Coronary artery (tissue), 2 donors: ENCODE measurements at regions not wholly inside any gene's neighbourhood (a gene's known extent, or its start where the extent isn't known, plus 50 kb on each side); places are given as distances from the start of the nearest gene placed in this dataset.

Experiments used
- DNase-seq: peaks from one replicate; pipeline ENCODE4 v3.0.0-alpha.2; 2017; ENCODE audit warnings: low spot score
- H3K27ac ChIP-seq, 2 donors: fragments of 200-600 bp; sonication (generic); one replicate each; pipeline ENCODE4 v1.5.1; 2016 to 2019
- H3K4me3 ChIP-seq: fragments of 200-600 bp; sonication (generic); 2 replicates; pipeline ENCODE4 v1.5.1; 2016; ENCODE audit warnings: mild to moderate bottlenecking, moderate library complexity
- CTCF ChIP-seq: fragments of 200-600 bp; sonication (generic); IDR thresholded peaks from one replicate; pipeline ENCODE4 v1.5.1; 2019; ENCODE audit warnings: antibody characterized with exemption

DNA sequence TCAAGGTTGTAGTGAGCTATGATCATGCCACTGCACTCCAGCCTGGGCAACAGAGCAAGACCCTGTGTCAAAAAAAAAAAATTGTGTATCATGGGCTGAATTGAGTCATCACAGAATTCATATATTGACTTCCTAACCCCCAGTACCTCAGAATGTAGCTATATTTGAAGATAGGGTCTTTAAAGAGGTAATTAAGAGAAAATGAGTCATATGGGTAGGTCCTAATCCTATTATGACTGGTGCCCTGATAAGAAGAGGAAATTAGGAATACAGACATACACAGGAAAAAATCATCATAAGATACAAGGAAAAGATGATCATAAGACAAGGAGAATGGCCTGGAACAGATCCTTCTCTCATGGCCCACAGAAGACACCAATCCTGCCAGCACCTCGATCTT, 466.4 kb upstream of the ACVR2A start:
- Histone ChIP-seq H3K27ac (no peak overlapping the region), H3K4me3 (no peak overlapping the region)
- no peak for DNase-seq
- TF ChIP-seq CTCF: no peak

DNA sequence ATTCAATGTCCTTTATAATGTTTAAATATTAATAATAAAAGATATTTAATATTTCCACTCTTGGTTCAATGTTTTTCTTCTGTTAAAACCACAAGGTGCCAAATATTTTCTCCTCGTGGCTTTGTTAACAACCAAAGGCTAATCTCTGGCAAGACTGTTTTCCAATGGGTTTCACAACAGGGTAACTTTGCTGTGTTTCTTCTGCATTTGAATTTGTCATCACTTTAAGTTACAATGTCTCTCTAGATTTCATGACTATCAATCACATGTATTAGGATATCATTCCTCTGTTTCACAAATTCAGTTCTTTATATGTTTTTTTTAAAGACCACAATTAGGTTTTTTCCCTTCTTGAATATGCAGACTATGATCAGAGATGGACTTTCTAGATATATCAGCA, 469.8 kb upstream of the ACVR2A start:
- DNase-seq: no peak
- H3K27ac ChIP-seq: no peak overlapping the region

DNA sequence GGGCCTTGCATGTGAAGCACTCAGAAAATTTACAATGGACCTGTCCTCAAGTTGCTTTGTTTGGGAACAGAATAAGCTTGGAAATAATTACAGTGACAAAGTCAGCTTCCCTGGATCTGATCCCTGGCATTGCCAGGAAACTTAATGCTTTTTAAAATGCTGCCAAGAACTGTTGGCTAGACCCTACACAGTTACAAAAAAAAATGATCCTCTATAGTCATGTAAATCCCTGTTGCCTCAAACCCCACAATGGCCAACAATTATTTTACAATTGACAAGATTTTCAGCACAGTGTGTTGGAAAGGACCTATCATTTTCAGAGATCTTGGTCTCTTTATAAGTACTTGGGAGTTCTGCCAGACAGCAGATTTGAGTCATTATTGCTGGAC, 470.4 kb upstream of the ACVR2A start:
- H3K4me3 ChIP-seq: no peak overlapping the region
- H3K27ac ChIP-seq: no peak overlapping the region
- TF ChIP-seq CTCF: no peak
- no peak for DNase-seq

More for the DNA sequence above, 469.8 kb upstream of the ACVR2A start:
- H3K4me3 ChIP-seq: no peak overlapping the region
- TF ChIP-seq CTCF: no peak

GRCh38 chr2:147373800-147374422, 470.9 kb upstream of the ACVR2A start:
- H3K27ac ChIP-seq: no peak overlapping the region
- no peak for DNase-seq
- TF ChIP-seq CTCF: no peak
- H3K4me3 ChIP-seq: no peak overlapping the region

GRCh38 chr2:147368306-147368705, 476.5 kb upstream of the ACVR2A start:
- H3K4me3 ChIP-seq: no peak overlapping the region
- TF ChIP-seq CTCF: no peak
- no peak for DNase-seq
- no peak overlapping the region for H3K27ac ChIP-seq

GRCh38 chr2:147366279-147366678, 478.6 kb upstream of the ACVR2A start:
- no peak for TF ChIP-seq CTCF
- no peak overlapping the region for H3K27ac ChIP-seq
- H3K4me3 ChIP-seq: no peak overlapping the region
- no peak for DNase-seq

DNA sequence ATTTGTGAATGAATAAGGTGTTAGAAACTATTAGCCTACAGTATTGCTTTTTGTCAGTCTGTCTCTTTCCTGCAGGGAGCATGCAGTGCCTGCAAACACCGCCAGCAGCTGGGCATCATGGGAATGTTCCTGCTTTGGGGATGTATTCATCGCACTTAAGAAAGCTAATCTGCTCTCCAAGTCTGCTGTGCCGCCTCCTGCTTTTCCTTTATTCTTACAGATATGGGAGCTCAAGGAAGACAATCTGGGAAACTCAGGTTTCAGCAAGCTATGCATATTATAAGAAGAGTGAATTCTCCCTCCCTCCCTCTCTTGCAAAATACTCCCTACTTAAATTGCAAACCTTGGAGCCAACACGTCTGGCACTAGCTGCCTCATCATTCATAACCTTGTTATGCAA, 479.2 kb upstream of the ACVR2A start:
- Histone ChIP-seq H3K4me3 (no peak overlapping the region), H3K27ac (no peak overlapping the region)
- TF ChIP-seq CTCF: no peak
- DNase-seq: no peak
